Astrocyte of the spinal cord (primary cell): ENCODE measurements at regions not wholly inside any gene's neighbourhood (a gene's known extent, or its start where the extent isn't known, plus 50 kb on each side); places are given as distances from the start of the nearest gene placed in this dataset.
"Not testable (repeated sequence)": the region's sequence is repeated elsewhere in the genome, so short reads cannot be mapped to it uniquely, and the experiment has no call there.

ENCODE experiments used
- DNase-seq: peaks from one replicate; pipeline ENCODE4 v3.0.0; 2011; ENCODE audit warnings: low read depth, low spot score
- H3K4me3 ChIP-seq: 2 replicates; pipeline ENCODE4 v1.5.1; 2011; ENCODE audit warnings: low read depth, mild to moderate bottlenecking, low read length, moderate library complexity
- in situ Hi-C: cut with HindIII; loops from 2 replicates; pipeline ENCODE4 v1.10.0; 2017; ENCODE audit warnings: low sequenced_read_pairs
- TF ChIP-seq, protein P1 (sequence below): IDR thresholded peaks from 2 replicates; pipeline ENCODE4 v1.5.1; 2012; ENCODE audit warnings: low read depth, mild to moderate bottlenecking, low read length, inconsistent platforms

- in situ Hi-C loops = no loop called here
- no peak overlapping the region for H3K4me3 ChIP-seq
- TF ChIP-seq, protein P1, sequence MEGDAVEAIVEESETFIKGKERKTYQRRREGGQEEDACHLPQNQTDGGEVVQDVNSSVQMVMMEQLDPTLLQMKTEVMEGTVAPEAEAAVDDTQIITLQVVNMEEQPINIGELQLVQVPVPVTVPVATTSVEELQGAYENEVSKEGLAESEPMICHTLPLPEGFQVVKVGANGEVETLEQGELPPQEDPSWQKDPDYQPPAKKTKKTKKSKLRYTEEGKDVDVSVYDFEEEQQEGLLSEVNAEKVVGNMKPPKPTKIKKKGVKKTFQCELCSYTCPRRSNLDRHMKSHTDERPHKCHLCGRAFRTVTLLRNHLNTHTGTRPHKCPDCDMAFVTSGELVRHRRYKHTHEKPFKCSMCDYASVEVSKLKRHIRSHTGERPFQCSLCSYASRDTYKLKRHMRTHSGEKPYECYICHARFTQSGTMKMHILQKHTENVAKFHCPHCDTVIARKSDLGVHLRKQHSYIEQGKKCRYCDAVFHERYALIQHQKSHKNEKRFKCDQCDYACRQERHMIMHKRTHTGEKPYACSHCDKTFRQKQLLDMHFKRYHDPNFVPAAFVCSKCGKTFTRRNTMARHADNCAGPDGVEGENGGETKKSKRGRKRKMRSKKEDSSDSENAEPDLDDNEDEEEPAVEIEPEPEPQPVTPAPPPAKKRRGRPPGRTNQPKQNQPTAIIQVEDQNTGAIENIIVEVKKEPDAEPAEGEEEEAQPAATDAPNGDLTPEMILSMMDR = no peak
- DNase-seq = peak; percentile 22
These were observed 133.7 kb upstream of the BCL6 start for GRCh38 chr3:187878772-187879518.

DNA sequence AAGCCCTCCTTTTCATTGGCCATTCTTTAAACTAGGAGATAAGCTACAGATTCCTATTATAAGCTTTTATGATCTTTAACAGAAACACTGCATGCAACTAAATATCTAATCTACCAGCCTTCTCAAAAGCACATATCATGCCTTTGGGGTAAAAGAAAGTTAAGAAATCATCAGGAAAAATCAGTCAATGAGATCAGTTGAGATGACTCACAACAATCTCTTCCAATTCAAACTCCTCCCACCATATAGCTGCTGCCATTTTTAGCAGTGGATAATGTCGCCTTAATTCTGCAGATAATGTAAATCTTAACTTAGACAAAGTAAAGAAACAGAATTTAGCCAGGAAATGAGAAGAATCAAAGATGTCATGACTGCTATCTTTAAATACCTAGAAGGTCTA is 135.2 kb upstream of the BCL6 start:
- TF ChIP-seq, protein P1 = no peak
- in situ Hi-C loops = no loop called here
- H3K4me3 ChIP-seq = no peak overlapping the region
- DNase-seq = no peak

GRCh38 chr3:187880851-187881250 is 135.6 kb upstream of the BCL6 start:
- in situ Hi-C loops = no loop called here
- TF ChIP-seq, protein P1 = no peak
- no peak overlapping the region for H3K4me3 ChIP-seq
- no peak for DNase-seq

DNA sequence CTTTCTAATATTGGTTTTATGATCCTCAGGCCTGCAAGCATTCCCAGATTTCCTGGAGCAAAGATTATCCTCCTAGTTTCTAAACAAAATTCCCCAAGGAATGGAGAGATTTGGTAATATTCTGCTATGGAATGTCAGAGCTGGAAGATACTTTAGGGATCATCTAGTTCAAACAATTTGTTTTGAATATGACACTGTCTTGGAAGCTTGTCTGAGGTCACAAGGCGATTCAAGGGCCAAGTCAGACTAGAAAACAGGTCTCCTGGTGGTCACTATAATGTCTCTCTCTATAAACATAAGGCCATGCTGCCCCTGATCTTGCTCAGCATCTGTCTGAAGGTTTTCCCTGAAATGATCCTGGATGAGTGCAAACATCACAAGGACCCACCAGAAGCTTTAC is 143.4 kb upstream of the BCL6 start:
- no peak for DNase-seq
- in situ Hi-C loops = no loop called here
- H3K4me3 ChIP-seq = no peak overlapping the region
- TF ChIP-seq, protein P1 = no peak

DNA sequence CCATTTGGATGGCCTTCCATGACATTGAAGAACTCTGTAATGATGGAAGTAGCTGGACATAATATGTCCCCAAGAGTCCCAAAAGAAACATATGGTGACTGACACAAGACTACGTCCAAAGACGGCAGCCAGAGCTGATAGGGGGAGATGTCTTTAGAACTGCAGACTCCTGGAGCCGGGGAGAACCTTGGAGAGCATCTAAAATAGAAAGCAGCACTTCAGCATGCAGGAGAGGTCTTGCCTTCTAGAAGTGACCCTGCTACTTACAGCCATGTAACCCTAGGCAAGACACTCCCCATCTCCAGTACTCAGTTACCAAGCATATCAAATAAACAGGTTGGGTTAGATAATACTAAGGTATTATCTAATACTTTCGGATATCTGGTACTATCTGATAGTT is 143.8 kb upstream of the BCL6 start:
- TF ChIP-seq, protein P1 = no peak
- H3K4me3 ChIP-seq = no peak overlapping the region
- DNase-seq = no peak
- in situ Hi-C loops = no loop called here

DNA sequence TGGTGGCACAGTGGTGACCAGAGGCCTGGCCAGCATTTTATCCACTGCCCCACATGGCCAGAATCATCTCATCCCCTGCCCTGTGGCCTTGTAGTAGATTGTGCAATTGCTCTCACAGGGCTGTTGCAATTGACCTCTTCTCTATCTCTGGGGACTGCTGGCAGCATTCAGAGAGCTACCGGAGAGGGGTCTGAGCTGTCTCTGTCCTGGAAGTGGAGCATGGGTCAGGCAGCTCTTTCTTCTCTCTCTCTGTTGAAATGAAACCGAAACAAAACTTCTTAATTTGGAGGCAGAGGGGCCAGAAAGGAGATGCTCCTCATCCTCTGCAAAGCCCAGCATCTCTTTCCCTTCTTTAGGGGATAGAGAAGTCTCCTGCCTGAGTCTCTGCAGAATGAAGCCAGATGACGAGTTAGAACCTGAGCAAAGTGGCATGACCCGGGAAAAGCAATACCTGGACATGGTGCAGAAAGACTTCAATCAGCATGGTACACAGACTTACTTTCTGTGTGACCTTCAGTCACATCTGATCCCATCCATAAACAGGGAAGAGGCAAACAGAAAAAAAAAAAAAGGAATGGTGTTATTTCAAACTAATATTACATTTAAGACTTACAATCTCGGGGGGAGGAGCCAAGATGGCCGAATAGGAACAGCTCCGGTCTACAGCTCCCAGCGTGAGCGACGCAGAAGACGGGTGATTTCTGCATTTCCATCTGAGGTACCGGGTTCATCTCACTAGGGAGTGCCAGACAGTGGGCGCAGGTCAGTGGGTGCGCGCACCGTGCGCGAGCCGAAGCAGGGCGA is 144.5 kb upstream of the BCL6 start:
- in situ Hi-C loops = no loop called here
- no peak overlapping the region for H3K4me3 ChIP-seq
- TF ChIP-seq, protein P1 = no peak
- DNase-seq = no peak

DNA sequence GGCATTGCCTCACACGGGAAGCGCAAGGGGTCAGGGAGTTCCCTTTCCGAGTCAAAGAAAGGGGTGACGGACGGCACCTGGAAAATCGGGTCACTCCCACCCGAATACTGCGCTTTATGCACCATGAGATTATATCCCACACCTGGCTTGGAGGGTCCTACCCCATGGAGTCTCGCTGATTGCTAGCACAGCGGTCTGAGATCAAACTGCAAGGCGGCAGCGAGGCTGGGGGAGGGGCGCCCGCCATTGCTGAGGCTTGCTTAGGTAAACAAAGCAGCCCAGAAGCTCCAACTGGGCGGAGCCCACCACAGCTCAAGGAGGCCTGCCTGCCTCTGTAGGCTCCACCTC is 145.1 kb upstream of the BCL6 start:
- in situ Hi-C loops, DNase-seq, H3K4me3 ChIP-seq: not testable (repeated sequence)
